IPS-18a (cell line): ENCODE measurements at regions not wholly inside any gene's neighbourhood (a gene's known extent, or its start where the extent isn't known, plus 50 kb on each side); places are given as distances from the start of the nearest gene placed in this dataset.

Experiments
- H3K27ac ChIP-seq: one replicate; pipeline ENCODE4 v1.5.1; 2013; ENCODE audit warnings: low read length
- H3K27me3 ChIP-seq: one replicate; pipeline ENCODE4 v1.6.1; 2013; ENCODE audit warnings: mild to moderate bottlenecking, low read length; ENCODE audit not compliant: control insufficient read depth, insufficient read depth
- H3K36me3 ChIP-seq: one replicate; pipeline ENCODE4 v1.6.1; 2013; ENCODE audit warnings: low read depth, low read length; ENCODE audit not compliant: control insufficient read depth
- H3K4me1 ChIP-seq: one replicate; pipeline ENCODE4 v1.6.1; 2013; ENCODE audit warnings: low read depth, low read length; ENCODE audit not compliant: control insufficient read depth
- H3K4me3 ChIP-seq: one replicate; pipeline ENCODE4 v1.5.1; 2013; ENCODE audit warnings: low read length
- H3K9ac ChIP-seq: one replicate; pipeline ENCODE4 v1.6.1; 2013; ENCODE audit warnings: mild to moderate bottlenecking, low read length, moderate library complexity
- H3K9me3 ChIP-seq: one replicate; pipeline ENCODE4 v1.6.1; 2013; ENCODE audit warnings: low read depth, low read length; ENCODE audit not compliant: control insufficient read depth

DNA sequence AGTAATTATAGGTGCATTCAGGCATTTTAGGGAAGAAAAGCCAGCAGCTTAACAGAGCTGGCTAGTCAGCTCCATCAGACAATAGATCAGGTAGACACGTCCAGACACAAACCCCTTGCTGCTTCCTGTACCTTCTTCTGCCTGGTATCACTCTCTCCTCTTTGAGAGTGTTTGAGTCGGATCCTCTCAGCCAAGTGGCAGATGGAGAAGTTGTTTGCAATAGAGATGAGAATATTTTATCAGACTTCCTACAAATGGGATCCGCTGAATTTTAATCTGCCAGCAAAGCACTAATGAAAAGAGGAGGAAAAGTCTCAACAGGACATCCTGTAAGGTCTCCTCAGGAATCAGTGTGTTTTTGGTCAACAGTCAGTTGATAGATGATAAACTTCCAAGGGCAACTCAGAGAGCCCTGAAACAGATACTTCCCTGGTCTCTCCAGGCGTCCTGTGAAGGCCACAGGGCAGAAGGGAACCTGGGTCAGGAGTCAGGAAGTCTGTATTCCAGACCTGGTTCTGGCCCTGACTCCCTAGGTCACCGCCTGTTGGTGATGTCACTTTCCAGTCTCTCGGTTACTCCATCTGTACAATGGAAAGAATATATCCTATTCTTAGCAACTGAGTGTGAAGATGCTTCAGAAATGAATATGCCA is 62.1 kb upstream of the PROX1 start:
- Histone ChIP-seq H3K4me1 (no peaks in the 10 kb centered on the region), H3K9ac (no peak overlapping the region), H3K27me3 (no peaks in the 10 kb centered on the region), H3K4me3 (no peak overlapping the region), H3K27ac (no peak overlapping the region), H3K9me3 (no peaks in the 10 kb centered on the region), H3K36me3 (no peaks in the 10 kb centered on the region)

DNA sequence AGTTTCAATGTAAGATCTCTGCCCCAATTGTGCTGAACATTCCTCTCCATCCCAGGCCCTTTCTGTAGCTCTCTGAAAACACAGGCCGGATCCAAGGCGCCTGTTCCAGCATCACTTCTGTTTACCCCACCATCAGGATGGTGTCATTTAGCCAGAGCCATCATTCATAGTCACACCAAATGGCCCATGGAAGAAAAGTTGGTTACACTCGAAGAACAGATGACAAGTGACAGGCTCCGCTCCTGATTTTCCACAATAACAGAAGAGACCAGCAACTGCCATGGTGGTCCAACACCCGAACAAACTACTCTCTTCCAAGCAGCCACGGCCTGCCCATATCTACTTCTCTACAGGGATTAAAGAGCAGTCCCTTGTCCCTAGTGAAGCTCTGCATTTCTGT is 59.9 kb upstream of the PROX1 start:
- no peaks in the 10 kb centered on the region for H3K4me1 ChIP-seq
- H3K4me3 ChIP-seq, result no peak overlapping the region
- no peak overlapping the region for H3K9ac ChIP-seq
- H3K36me3 ChIP-seq, result no peaks in the 10 kb centered on the region
- no peaks in the 10 kb centered on the region for H3K9me3 ChIP-seq
- no peak overlapping the region for H3K27ac ChIP-seq
- no peaks in the 10 kb centered on the region for H3K27me3 ChIP-seq

- no peaks in the 10 kb centered on the region for H3K36me3 ChIP-seq
- no peaks in the 10 kb centered on the region for H3K9me3 ChIP-seq
- H3K9ac ChIP-seq, result no peak overlapping the region
- no peak overlapping the region for H3K27ac ChIP-seq
- no peaks in the 10 kb centered on the region for H3K4me1 ChIP-seq
- no peaks in the 10 kb centered on the region for H3K27me3 ChIP-seq
- no peak overlapping the region for H3K4me3 ChIP-seq
Observed at GRCh38 chr1:213929398-213929797, 58.4 kb upstream of the PROX1 start.

DNA sequence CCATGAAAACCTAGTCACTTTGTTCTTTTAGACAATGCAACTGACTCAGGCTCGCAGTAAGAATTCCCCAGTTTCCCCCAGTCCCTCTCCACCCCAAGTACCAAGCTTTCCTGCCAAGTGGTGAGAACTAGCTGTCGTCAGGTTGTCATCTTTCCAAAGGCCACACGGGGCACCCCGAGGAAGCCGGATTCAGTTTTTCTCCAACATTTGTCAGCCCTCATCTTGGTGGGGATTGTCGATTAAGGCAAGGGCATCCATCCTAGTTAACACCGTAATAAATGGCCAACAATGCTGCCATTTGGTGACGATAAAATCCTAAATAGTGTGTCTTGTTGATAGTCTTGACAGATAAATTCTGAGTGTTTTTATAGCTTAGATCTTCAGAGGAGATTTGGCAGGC is 55.9 kb upstream of the PROX1 start:
- H3K4me3 ChIP-seq, result no peak overlapping the region
- no peak overlapping the region for H3K27ac ChIP-seq
- H3K27me3 ChIP-seq, result no peaks in the 10 kb centered on the region
- no peaks in the 10 kb centered on the region for H3K4me1 ChIP-seq
- H3K36me3 ChIP-seq, result no peaks in the 10 kb centered on the region
- H3K9me3 ChIP-seq, result no peaks in the 10 kb centered on the region
- H3K9ac ChIP-seq, result no peak overlapping the region

GRCh38 chr1:213933336-213933735 is 54.4 kb upstream of the PROX1 start:
- Histone ChIP-seq H3K36me3 (no peaks in the 10 kb centered on the region), H3K27ac (no peak overlapping the region), H3K4me3 (no peak overlapping the region), H3K9ac (no peak overlapping the region), H3K4me1 (no peaks in the 10 kb centered on the region), H3K27me3 (no peaks in the 10 kb centered on the region), H3K9me3 (no peaks in the 10 kb centered on the region)

GRCh38 chr1:213934649-213935048 is 53.1 kb upstream of the PROX1 start:
- Histone ChIP-seq H3K4me3 (no peak overlapping the region), H3K4me1 (no peaks in the 10 kb centered on the region), H3K27me3 (no peaks in the 10 kb centered on the region), H3K27ac (no peak overlapping the region), H3K9me3 (no peaks in the 10 kb centered on the region), H3K36me3 (no peaks in the 10 kb centered on the region), H3K9ac (no peak overlapping the region)

- Histone ChIP-seq H3K4me1 (no peaks in the 10 kb centered on the region), H3K27me3 (no peaks in the 10 kb centered on the region), H3K9ac (no peak overlapping the region), H3K36me3 (no peaks in the 10 kb centered on the region), H3K27ac (no peak overlapping the region), H3K9me3 (no peaks in the 10 kb centered on the region), H3K4me3 (no peak overlapping the region)
Observed at GRCh38 chr1:213936571-213936970, 51.2 kb upstream of the PROX1 start.
